GM04503 (cell line): ENCODE measurements at regions not wholly inside any gene's neighbourhood (a gene's known extent, or its start where the extent isn't known, plus 50 kb on each side); places are given as distances from the start of the nearest gene placed in this dataset.
A peak's percentile ranks its signal among the peaks of the same experiment; 100 is the strongest.

Source experiments
- DNase-seq: peaks from one replicate; pipeline ENCODE4 v3.0.0-alpha.2; 2012; ENCODE audit warnings: low read depth

- DNase-seq: no peak
Measured at GRCh38 chr2:225137971-225138370, 95.7 kb upstream of the DOCK10 start.

- no peak for DNase-seq
Measured at GRCh38 chr2:225136552-225136951, 94.3 kb upstream of the DOCK10 start.

GRCh38 chr2:225131898-225132297 lies 89.6 kb upstream of the DOCK10 start:
- no peak for DNase-seq

DNA sequence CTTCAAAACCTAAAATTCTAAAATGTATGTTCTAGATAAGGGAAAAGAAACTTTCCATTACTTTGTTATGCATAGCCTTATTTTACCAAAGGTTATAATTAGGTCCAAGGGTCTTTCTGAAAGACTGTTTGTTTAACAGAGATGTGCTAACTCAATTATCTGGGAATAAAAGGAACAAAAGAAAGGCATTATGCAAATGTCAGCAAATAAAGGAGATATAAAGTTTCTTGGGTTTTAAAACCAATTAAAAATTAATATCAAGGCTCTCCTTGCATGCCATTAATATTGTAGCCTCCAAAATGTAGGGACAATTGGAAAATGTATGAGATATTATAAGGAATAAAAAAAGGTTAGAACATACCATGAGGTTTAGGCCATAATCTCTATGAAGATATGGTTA lies 87.8 kb upstream of the DOCK10 start:
- no peak for DNase-seq

- DNase-seq: no peak
Measured at GRCh38 chr2:225124311-225125017, 82.2 kb upstream of the DOCK10 start.

DNA sequence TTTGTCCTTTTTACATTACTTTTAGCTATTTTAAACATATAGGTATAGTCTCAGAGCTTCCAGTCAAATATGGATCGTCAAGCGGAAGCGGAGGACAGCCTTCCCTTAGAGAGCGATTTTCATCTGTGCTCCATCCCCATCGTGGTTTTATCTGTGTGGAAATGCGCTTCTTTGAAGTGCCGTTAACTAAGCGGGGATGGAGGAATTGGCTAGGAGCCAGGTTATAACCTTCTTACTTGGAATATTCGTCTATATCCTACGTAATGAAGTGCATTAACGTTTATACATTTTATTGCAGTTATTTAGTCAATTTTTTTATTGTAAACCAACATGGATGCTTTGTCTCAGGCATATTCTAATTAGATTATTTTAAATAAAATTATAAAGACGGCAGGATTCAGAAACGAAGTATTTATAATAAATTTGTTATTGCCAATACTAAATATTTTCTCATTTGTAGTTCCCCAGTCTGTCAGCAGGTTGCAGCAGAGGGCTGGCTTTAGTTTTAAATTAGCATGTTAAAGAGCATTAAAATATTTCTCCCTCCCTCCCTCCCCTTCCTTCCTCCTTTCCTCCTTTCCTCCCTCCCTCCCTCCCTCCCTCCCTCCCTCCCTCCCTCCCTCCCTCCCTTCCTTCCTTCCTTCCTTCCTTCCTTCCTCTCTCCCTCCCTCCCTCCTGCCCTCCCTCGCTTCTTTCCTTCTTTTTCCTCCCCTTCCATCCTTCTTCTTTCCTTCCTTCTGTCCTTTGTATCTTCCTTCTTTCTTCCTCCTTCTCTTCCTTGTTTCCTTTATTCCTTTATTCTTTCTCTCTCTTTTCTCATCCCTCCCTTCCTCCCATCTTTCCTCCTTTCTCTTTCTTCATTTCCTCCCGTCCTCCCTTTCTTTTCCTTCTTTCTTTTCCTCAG lies 80.6 kb upstream of the DOCK10 start:
- DNase-seq: no peak

DNA sequence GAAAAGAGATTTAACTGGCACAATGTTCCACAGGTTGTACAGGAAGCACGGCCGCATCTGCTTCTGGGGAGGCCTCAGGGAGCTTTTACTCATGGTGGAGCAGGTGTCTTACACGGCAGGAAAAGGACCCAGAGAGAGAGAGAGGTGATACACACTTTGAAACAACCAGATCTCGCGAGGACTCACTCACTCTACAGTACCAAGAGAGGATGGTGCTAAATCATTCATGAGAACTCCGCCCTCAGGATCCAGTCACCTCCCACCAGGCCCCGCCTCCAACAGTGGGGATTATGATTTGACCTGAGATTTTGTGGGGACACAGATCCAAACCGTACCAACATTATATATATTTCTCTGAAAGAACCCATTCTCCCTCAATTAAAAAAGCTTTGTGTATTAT lies 79.7 kb upstream of the DOCK10 start:
- DNase-seq: no peak

GRCh38 chr2:225120186-225120585 lies 77.9 kb upstream of the DOCK10 start:
- DNase-seq: no peak

DNA sequence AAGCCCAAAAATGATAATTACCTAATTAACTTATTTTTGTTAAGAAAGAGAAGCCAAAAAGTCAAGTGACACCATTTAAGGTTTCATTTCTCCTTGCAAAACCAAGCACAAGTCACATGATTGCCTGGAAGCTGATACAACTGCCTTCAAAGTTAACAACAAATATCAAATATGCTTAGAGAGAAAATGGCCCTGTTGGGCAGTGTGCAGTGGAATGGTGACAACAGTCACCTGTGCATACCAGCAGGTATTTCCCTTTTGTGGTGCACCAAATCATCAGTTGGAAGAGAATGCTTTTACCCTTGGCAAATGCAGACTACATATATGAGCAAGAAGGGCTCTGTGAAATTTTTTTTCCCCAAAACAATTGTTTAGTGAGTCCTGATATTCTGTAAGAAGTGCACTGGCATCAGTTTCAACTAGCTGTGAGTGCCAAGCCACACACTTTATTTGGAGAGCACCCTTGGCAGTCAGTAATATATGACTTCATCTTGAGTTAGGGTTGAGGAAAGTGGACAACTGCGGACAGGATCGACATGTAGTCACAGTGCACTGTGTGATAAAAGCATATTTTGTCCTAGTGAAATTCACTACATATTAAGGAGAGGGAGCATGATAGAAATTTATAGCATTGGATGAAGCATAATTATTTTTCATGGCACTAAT lies 74.9 kb upstream of the DOCK10 start:
- DNase-seq: no peak

DNA sequence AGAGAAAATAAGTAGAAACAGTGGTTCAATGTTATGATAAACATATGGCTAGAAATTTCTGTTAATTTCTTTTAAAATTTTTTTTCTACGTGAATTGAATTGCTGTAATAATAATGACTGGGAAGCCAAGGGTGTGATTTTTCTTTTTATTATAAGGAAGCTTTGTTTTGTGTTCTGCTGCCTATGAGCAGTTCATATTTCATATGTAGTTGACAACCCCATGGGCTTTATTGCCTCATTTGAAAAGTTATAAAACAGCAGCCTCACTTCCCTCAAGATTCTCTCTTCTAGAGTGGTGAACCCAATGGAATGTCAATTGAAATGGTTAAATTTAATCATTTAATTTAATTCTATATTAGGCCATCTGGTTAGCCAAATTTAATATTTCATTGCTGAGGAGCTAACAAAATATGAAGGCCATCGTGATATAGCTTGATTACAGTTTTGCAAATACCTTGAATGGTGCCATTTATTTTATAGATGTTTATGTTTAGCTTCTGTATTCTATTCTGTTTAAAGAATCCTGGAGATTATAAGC lies 72.6 kb upstream of the DOCK10 start:
- no peak for DNase-seq

- DNase-seq: no peak
Measured at GRCh38 chr2:225113371-225114015, 71.2 kb upstream of the DOCK10 start.

GRCh38 chr2:225112362-225113126 lies 70.3 kb upstream of the DOCK10 start:
- DNase-seq: no peak

GRCh38 chr2:225108805-225109204 lies 66.5 kb upstream of the DOCK10 start:
- DNase-seq: no peak

DNA sequence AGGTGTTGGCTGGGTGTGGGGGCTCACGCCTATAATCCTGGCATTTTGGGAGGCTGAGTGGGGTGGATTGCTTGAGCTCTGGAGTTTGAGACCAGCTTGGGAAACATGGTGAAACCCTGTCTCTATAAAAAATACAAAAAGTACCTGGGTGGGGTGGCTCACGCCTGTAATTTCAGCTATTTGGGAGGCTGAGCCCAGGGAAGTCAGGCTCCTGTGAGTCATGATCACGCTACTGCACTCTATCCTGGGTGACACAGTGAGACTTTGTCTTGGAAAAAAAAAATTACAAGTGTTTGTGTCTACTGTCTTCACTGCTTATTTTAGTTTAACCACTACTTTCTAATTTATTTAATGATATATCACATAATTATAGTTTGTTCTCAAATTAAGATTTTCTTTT lies 62.7 kb upstream of the DOCK10 start:
- no peak for DNase-seq

DNA sequence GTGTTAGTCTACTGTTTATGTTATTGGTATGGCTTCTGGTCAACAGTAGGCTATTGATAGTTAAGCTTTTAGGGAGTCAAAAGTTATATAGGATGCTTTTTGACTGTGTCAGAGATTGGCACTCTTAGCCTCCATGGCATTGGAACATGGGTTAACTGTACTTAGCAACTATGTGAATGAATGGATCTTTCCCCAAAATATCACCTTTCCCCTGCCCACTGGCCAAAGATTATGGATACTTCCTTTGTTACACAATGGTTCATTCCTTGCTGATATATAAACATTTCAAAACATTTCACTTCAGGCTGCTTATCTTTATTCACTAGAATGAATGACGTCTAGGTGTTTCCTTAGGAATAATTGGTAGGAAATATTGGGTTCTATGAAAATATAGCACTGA lies 62.1 kb upstream of the DOCK10 start:
- no peak for DNase-seq

DNA sequence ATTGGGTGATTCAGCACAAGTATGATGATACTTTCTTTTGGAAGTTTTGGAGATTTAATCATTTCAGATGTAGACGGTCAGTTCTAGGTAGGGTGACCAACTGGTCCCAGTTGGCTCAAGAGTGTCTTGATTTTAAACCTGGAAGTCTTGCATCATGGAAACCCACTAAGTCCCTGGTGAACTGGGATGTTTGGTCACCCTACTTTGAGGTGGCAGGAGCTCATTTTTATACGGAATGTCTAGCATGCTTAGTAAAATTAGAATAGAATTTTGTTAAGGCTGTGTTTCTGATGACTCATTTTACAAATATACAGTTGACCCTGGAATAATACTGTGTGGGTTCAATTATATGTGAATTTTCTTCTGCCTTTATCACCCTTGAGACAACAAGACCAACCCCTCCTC lies 61.5 kb upstream of the DOCK10 start:
- DNase-seq: peak; percentile 75

DNA sequence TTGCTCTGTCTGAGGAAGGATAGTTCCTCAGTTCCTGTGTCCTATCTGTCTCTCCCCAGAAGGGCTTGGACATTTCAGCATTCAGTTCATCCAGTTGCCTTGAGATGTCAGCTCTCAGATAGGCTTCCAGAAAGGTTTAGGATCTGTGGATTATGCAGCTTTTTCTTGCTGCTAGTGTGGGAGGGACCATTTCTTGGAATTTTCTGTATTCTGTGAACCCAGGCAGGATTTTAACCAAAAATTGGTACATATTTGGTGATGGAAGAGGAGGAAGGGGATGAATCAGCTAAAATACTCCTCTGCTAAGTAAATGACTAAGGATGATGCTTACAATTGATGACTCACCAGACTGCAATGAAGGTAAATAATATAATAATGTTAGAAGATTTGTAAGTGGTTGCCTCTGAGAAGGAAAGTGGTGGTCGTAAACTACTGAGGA lies 58.6 kb upstream of the DOCK10 start:
- DNase-seq: peak; percentile 86

DNA sequence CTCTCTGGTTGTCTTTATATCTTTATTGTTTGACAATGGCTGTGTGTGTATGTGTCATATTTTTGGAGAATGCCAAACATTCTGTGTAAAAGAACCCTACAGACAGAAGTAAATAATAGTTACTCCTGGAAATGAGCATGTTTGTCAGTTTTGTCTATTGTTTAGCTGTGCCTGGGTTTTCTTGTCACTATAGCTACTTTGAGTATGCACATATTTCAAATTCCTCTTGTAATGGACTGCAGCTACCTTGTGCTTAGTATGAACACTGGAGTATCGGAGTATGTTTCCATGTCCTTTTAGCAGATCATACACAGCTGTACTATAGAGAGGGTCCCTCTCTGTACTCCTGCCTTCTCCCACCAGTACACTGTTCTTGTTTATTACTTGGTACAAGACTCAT lies 58.0 kb upstream of the DOCK10 start:
- DNase-seq: peak; percentile 51

GRCh38 chr2:225097035-225097434 lies 54.8 kb upstream of the DOCK10 start:
- DNase-seq: no peak
